GM21737 (cell line): ENCODE measurements at regions not wholly inside any gene's neighbourhood (a gene's known extent, or its start where the extent isn't known, plus 50 kb on each side); places are given as distances from the start of the nearest gene placed in this dataset.
"Not testable (repeated sequence)": the region's sequence is repeated elsewhere in the genome, so short reads cannot be mapped to it uniquely, and the experiment has no call there.

ENCODE experiments used
- ATAC-seq: cut with Tn5 transposase; IDR thresholded peaks from one replicate; pipeline ENCODE4 v1.9.1; 2021; ENCODE audit warnings: mild to moderate bottlenecking, moderate library complexity; ENCODE audit not compliant: unreplicated experiment

GRCh38 chr5:108467563-108467962 is 85.7 kb upstream of the FBXL17 start:
- ATAC-seq = no peak

GRCh38 chr5:108461628-108462367 is 79.9 kb upstream of the FBXL17 start:
- no peak for ATAC-seq

- no peak for ATAC-seq
Observed at GRCh38 chr5:108459769-108460168, 77.9 kb upstream of the FBXL17 start.

- ATAC-seq = no peak
Observed at GRCh38 chr5:108451269-108451668, 69.4 kb upstream of the FBXL17 start.

- not testable (repeated sequence) for ATAC-seq
Observed at GRCh38 chr5:108444130-108444529, 62.2 kb upstream of the FBXL17 start.

- not testable (repeated sequence) for ATAC-seq
Observed at GRCh38 chr5:108442063-108442651, 60.3 kb upstream of the FBXL17 start.

GRCh38 chr5:108437425-108437824 is 55.5 kb upstream of the FBXL17 start:
- no peak for ATAC-seq

- ATAC-seq = no peak
Observed at GRCh38 chr5:108436696-108437095, 54.8 kb upstream of the FBXL17 start.

GRCh38 chr5:108433600-108433999 is 51.7 kb upstream of the FBXL17 start:
- no peak for ATAC-seq

GRCh38 chr5:108432024-108432423 is 50.1 kb upstream of the FBXL17 start:
- no peak for ATAC-seq
